NK-92 treated with Interleukin-12 subunit alpha and Interleukin-12 subunit beta, amount 100 ng/mL, for 24 hours (cell line): ENCODE measurements at regions not wholly inside any gene's neighbourhood (a gene's known extent, or its start where the extent isn't known, plus 50 kb on each side); places are given as distances from the start of the nearest gene placed in this dataset.
"Not testable (repeated sequence)": the region's sequence is repeated elsewhere in the genome, so short reads cannot be mapped to it uniquely, and the experiment has no call there.

Source experiments
- DNase-seq: peaks from one replicate; lab custom pipeline; 2025; lab: John Stamatoyannopoulos, UW

GRCh38 chr3:34504775-34505174, 706.3 kb downstream of the PDCD6IP start:
- DNase-seq = no peak

DNA sequence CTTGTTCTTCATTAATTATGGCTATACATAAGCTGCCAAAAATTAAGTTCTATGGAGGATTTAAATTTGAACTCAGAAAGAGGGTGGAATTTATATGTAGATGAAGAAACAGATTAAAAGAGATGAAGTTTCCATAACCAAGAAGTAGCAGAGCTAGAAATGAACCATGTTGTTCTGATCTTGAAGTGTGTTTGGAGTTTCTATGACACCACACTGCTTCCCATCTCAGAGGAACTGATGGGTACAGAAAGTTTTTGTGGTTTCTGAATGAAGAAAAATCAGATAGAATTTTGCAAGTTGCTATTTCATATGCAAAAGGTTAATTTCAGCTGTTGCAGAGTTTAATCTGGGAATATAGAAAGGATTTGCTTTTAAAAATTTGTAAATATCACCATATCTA, 710.3 kb downstream of the PDCD6IP start:
- no peak for DNase-seq

DNA sequence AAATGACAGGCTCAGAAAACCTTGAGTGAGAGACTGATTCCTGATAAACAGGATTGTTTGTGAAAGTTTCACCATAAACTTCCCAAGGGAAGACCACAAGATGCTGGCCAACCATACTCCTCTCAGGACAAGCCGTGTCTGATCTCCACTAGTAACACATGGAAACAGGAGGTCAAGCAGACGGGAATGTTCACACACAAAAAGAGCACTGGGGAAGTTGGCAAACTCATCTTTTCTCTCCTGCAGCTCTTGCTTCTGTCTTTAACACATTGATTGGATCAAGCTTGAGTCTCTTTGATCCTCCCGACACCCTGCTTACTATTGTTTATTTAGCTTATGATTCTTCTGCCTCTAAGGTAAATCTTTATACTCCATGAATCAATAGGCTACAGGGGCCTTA, 713.5 kb downstream of the PDCD6IP start:
- DNase-seq = no peak

GRCh38 chr3:34519008-34519407, 720.6 kb downstream of the PDCD6IP start:
- not testable (repeated sequence) for DNase-seq

GRCh38 chr3:34531156-34531555, 732.7 kb downstream of the PDCD6IP start:
- DNase-seq = no peak

GRCh38 chr3:34533451-34533850, 735.0 kb downstream of the PDCD6IP start:
- no peak for DNase-seq

DNA sequence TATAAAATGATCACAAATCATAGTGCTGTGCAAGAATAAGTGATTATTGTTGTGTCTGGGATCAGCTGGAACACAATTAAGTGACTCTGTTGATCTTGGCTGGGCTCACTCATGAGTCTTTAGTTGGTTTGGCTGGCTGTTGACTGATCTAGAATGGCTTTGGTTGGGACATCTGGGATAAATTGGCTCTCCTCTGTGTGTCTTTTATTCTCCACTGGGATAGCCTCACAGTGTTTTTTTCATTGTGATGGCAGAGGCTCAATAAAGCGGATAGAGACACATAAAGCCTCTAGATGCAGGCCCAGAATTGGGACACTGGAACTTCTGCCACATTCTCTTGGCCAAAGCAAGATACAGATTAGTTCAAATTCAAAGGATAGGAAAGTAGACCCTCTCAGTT, 735.6 kb downstream of the PDCD6IP start:
- no peak for DNase-seq

DNA sequence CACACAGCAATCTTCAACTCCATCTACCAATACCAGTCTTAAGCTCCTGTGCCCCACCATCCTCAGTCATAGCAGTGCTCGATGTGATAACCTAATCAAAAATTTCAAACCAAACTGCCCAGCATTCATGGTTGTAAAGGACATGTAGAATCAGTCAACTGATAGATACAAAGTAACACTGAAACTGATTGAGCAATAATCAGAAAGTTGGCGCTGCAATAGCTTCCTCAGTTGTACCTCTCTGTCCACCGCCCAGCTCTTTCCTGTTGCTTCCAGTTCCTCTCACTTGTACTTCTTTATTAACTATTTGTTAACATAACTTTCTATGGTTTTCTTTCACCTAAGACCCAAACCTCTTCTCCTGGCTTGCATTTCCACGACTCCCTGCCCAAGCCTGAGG, 745.7 kb downstream of the PDCD6IP start:
- no peak for DNase-seq

DNA sequence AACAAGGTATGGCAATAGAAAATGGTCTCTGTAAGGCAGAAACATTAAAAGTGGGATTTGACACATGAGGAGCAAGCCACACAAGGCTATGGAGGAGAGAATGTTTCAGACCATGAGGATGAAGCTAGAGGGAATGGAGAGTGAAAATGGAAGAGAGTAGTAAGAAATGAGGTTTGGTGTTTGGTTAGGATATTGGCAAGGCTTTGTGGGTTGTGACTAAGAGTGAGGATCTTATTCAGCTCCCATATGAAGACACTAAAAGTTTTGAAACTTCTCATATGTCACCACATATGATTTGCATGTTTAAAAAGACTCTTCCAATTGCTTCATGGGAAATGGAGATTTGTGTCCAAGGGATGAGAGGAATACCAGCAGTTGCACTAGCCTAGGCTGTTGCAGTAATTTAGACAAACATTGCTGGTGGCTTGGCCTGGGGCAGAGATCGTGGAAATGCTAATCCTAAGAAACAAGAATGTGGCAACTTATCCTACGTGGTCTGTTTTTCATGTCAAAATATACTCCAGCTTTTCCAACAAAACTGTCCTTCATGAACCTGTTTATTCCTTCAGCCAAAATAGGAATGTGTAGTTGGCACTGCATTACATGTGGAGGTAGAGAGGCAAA, 749.0 kb downstream of the PDCD6IP start:
- DNase-seq = no peak

GRCh38 chr3:34567266-34567665, 768.8 kb downstream of the PDCD6IP start:
- DNase-seq = no peak

DNA sequence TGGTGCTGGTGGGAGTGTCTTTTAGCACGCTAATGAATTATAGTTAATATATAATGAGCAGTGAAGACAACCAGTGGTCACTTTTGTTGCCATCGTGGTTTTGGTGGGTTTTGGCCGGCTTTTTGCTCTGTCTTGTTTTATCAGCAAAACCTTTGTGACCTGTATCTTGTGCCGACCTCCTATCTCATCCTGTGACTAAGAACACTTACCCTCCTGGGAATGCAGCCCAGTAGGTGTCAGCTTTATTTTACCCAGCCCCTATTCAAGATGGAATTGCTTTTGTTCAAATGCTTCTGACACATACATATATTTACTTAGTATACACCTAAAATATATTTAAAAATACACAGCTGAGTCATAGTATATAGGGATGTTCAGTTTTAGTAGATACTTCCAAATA, 770.3 kb downstream of the PDCD6IP start:
- no peak for DNase-seq

DNA sequence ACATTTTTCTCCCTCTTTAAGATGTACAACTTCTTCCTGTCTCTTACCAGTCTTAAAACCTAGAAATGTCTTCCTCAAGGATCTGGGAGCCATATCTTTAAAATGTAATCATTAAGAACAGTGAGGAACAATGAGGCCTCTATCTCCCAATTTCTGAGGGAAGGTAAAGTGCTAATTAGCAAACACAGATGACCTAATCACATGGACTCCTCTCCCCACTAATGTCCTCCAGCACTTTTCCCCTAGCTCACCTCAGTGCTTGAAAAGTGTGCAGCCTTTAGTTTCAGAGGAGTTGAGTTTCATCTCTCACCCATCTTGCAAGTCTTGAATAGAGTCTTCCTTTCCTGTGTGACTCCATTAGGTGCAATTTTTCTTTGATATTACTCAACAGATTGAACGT, 771.0 kb downstream of the PDCD6IP start:
- DNase-seq = no peak

GRCh38 chr3:34570916-34571705, 772.7 kb downstream of the PDCD6IP start:
- no peak for DNase-seq

DNA sequence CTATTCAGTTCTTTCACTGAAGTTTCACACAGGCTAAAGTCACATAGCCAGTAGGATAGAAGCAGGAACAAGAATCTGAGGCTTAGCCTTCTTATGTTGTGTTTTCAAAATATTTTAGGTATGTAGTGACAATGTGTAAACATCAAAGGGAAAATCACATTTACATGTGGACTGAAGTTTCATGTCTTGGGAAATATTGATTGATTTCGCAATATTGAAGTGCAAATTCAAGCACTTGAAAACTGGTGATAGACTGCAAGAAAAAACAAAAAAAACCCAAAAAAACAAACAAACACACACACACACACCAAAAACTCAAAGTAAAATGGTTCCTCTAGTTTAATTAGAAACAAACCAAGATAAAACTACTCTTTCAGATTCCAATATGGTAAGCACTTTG, 773.3 kb downstream of the PDCD6IP start:
- DNase-seq = no peak

DNA sequence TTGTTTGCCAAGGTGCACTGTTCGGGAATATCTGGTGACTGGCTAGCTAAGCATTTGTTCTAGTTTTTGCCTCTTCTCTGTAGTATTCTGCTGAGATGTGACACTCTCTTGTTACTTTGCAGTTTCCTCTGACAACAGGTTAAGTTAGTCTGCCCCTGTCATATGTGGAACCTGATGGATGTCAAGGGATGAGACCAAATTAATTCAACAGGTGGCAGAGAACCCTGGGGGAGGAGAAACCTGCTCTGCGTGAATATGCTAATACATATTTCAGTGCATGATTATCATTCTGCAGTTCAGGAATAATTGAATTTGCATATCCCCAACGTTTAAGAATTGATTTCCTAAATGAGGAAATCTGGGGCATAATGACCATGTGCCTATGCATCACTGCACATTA, 777.3 kb downstream of the PDCD6IP start:
- DNase-seq = no peak

DNA sequence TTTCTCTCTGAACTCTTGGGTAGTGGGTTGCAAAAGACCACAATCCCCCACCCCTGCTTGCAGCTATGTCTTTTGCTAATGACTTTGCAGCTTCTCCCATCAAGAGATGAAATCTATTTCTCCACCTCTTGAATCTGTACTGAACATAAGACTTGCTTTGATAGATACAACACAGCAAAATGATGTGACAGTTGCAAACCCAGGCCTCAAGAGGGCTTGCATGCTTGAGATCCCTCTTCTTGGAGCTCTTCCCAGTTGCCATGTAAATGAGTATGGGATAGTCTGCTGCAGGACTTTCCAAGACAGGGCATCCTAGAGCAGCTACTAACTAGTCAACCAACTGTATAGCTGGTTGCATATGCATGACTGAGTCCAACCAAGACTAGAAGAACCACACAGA, 783.6 kb downstream of the PDCD6IP start:
- DNase-seq = no peak

DNA sequence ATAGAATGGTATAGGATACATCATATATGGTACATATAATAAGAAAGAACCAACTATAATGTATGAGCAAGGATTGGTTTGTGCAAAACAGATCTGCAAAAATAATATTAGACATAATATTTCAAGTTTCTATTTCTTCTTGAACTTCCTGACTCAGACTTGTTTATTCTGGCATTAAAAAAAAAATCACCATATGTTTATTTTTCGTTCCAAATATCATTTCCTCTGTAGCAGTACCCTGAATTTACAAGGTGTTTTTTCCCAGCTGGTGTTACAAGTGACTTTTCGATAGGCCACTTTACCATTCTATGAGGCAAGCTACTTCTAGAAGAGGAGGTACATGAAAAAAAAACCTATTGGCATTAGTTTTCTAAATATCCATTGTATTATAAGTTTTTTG, 785.0 kb downstream of the PDCD6IP start:
- DNase-seq = no peak

GRCh38 chr3:34584971-34585370, 786.5 kb downstream of the PDCD6IP start:
- DNase-seq = no peak

GRCh38 chr3:34599595-34599994, 801.2 kb downstream of the PDCD6IP start:
- no peak for DNase-seq

DNA sequence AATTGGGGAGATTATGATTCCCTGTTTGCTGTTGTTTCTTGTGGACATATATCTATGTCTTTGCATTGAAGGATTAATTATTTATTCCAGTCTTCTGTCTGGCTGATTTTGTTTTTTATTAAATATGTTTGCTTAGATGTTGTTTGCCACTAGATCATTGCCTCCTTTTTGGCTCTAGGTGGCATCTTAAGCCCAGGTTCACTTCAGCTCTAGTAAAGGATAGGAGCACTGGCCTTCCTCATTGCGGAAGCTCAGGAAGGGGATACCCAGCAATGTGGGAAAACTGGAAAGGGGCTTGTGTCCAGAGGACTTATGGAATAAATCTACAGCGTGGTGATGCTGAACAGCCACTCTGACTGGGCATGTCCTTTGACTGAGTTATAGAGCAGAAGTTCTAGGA, 821.6 kb downstream of the PDCD6IP start:
- no peak for DNase-seq

DNA sequence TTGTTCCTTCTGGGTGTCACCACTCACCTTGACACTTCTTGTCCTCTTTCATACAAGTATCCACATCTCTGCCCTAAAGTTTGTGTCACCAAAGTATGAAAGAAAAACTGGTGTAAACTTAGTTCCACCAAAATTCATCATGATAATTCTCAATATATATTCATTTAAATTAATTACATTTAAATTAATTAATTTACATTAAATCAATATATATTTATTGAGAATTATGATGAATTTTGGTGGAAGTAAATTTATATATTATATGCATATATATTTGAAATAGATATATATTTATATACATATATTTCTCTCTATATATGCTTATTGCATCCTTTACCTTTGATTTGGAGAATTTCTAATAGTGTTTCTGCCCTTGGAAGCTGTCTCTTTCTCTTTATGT, 828.3 kb downstream of the PDCD6IP start:
- DNase-seq = no peak

- DNase-seq = no peak
Observed at GRCh38 chr3:34634939-34635338, 836.5 kb downstream of the PDCD6IP start.

GRCh38 chr3:34635352-34635850, 837.0 kb downstream of the PDCD6IP start:
- no peak for DNase-seq
